ENCODE measurements at regions not wholly inside any gene's neighbourhood (a gene's known extent, or its start where the extent isn't known, plus 50 kb on each side); places are given as distances from the start of the nearest gene placed in this dataset.
"Not testable (repeated sequence)": the region's sequence is repeated elsewhere in the genome, so short reads cannot be mapped to it uniquely, and the experiment has no call there.

DNA sequence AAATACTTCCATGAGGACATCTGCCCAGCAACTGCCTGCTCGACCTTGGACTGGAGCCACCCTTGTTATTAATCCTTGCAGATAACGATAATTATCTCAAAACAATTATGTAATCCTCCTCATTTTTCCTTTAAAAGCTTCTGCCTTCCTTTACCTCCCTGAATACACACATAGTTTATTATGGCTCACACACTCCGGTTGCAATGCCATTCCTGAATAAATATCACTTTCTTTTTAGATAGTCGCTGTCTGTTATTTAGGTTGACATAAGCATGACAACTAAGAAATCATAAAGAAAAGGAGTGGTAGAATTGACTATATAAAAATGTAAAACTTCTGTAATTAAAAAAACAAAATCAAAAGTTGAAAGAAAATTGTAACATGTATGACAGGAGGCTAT is 64.8 kb downstream of the B4GALT7 start:
- not testable (repeated sequence) for DNase-seq

DNA sequence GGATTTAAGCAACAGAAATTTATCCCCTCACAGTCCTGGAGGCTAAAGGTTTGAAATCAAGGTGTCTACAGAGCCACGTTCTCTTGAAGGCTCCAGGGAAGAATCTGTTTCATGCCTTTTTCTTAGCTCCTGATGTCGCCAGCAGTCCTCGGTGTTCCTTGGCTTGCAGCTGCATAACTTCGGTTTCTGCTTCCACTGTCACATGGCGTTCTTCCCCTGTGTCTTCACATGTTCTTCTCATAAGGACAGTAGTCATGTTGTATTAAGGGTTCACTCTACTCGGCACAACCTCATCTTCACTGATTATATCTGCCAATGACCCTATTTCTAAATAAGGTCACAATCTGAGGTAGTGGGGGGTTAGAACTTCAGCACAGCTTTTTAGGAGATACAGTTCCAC is 65.2 kb downstream of the B4GALT7 start:
- DNase-seq, result not testable (repeated sequence)

DNA sequence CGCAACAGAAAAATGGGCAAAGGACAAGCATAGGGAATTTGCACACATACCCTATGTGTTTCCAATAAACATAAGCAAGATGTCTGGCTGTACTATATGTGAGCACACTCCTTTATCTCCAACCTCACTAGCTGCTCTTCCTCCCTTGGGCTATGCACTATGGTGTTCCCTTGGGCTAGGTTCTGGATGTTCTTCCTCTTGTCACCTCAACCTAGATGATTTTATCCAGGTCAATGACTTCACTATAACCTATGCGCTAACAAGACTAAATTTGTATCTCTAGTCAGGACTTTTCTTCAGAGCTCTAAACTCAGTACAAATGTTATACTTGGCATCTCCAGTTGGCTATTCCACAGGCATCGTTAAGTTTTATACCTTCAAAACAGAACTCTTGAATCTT is 66.0 kb downstream of the B4GALT7 start:
- DNase-seq, result not testable (repeated sequence)

DNA sequence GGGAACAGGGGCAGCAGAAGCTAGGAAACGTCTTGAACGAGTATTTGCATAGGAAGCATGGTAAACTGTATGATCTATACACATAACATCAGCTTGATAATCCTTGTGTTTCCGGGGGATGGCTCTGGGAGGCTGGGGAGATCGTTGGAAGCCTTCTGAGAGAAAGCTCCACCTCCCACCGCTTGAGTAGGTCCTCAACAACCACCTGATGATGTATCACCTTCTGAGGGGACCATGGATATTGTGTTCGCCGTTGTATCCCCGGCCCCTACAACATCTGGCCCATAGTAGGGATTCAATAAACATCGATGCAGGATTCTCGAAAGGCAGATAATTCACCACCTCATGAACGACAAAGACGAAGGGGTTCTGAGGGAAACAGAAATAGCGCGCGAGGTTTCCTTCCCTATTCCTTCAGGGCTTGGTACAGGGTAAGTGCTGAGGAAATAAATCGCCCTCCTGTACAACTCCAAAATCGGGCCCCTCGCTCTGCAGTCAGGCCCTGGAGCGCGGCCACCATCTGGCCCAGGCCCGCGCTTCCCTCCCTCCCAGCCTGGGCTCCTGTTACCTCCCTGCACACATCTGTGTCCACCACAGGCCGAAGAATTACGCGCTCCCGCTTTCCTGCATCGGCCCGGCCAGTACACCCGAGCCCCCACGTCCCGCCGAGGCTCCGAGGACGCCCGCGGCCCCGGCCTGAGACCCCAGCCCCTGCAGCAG is 71.3 kb downstream of the B4GALT7 start:
- not testable (repeated sequence) for DNase-seq

DNA sequence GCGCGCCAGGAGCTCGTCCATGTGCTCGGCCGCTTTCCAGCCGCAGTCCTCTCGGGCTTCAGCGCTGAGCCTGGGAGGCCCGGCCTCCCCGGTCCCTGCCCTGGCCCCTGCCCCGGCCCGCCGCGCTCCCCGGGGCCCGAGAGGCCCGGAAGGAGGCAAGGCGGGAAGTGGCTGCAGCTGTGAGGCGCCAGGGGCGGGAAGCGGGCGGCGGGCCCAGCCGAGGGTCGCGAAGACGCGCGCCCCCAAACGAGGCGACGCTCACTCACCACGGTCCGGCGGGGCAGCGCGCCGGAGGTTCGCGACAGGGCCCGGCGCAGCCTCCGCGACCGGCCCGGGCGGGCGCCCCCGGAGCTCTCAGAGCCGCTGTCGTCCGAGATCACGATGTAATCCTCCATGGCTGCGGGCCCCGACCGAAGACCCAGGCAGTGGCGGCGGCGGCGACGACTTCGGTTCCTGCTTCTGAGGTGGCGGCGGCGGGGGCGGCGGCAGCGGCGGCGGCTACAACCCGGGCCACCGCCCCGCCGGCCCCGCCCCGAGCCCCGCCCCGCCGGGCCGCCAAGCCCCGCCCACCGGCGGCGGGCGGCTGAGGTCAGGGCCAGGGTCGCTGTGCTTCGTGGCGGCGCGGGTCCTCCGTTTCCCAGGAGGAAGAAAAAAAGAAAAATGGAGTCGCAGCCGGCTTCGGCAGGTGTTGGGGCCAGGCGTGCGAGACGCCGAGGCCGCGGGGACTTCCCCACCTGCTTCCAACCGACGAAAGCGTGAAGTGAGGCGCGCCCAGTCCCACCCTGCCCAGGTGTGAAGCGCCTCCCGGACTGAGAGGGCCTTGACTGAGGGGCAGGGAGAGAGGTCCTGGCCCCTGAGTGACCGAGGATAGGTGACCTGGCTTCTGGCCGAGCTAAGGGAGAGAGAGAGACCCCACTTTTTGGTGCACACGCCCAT is 72.1 kb downstream of the B4GALT7 start:
- peak; percentile 56 for DNase-seq
